ENCODE measurements at regions not wholly inside any gene's neighbourhood (a gene's known extent, or its start where the extent isn't known, plus 50 kb on each side); places are given as distances from the start of the nearest gene placed in this dataset.

DNA sequence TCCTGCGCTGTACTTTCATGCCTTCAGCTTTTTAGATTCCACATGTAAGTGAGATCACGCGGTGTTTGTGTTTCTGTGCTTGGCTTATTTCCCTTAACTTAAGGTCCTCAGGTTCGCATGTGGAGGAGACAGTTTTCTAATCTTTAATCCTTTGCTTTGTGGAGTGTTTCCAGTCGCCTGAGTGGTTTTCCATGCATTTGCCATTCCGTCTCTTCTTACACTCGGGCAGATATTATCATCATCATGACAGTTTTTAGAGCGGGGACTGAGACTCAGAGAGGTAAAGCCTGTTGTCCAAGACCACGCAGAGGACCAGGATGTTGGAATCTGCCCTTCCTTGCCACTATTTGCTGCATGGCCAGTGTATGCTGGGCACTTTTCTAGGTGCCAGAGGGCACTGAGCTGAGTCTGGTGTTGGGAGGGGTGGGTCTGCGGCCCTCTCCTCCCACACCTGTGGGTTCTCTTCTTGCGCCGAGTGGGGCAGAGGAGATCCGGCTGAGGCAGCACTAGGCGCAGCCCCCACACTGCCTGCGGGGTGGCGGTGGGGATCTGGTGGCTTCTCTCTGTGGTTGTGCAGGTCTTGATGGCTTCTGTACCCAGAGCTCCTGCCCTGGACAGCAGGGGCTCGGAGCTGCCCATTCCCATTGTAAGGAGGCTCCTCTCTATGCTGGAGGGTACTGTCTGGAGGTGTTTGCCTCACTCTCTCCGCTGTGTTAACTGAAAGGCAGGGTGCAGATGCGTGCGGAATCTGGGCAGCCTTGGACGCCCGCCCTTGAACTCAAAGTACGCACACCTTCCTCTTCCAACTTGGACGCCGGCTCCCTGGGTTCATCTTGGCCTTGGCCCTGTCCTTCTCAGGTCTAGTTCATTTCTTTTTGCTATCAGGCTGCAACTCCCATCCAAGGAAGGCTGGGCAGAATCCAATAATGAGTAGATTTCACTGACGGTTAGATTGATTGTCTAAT lies 156.0 kb upstream of the RGMA start:
- no peak overlapping the region for H2BK15ac ChIP-seq (ENCODE audit: low read depth, low read length)
- H3K4me2 ChIP-seq (ENCODE audit: low read depth, low read length), result no peak overlapping the region
- no peak overlapping the region for H2BK120ac ChIP-seq (ENCODE audit: low read depth, low read length)
- no peak overlapping the region for H3K18ac ChIP-seq (ENCODE audit: low read depth, low read length)
- no peak overlapping the region for H2BK20ac ChIP-seq (ENCODE audit: low read depth, low read length)
- ChIA-PET CTCF (no interaction called here), POLR2A (ENCODE audit: unreplicated experiment) (no interaction called here)
- in situ Hi-C loops (cut with MboI; ENCODE audit: low sequenced_read_pairs), result no loop called here
- no peaks in the 10 kb centered on the region for H3K36me3 ChIP-seq (ENCODE audit: control insufficient read depth, insufficient read depth, low read length)
- H2BK5ac ChIP-seq (ENCODE audit: low read depth, low read length, poor library complexity, severe bottlenecking), result no peak overlapping the region
- BruUV-seq (replicated peaks), result no TSS peak
- H3K27ac ChIP-seq (ENCODE audit: insufficient read depth, low read length), result no peak overlapping the region
- intact Hi-C loops (cut with micrococcal nuclease), result no loop called here
- H3K79me1 ChIP-seq (ENCODE audit: low read depth in 1 of 2, low read length in 2 of 2), result no peaks in the 10 kb centered on the region
- H3K23ac ChIP-seq (ENCODE audit: low read depth, low read length), result no peak overlapping the region
- no peak overlapping the region for H4K5ac ChIP-seq (ENCODE audit: low read depth, low read length)
- H3K4ac ChIP-seq (ENCODE audit: low read depth, low read length), result no peak overlapping the region
- peaks cover 47% of the 10 kb centered on the region for H3K9me3 ChIP-seq (ENCODE audit: control insufficient read depth, insufficient read depth, low read length)
- no peak overlapping the region for H3K9ac ChIP-seq (ENCODE audit: low read depth, low read length)
- H3K14ac ChIP-seq (replicated peaks; ENCODE audit: low read depth, low read length), result no peak overlapping the region
- no peaks in the 10 kb centered on the region for H3K27me3 ChIP-seq (ENCODE audit: control insufficient read depth, insufficient read depth, low read length)
- H3K56ac ChIP-seq (ENCODE audit: extremely low read depth, insufficient read depth, low read length), result no peak overlapping the region
- TF ChIP-seq CEBPB (IDR thresholded peaks at IDR 0.05; ENCODE audit: low read depth, low read length), result no peak
- no peak for TF ChIP-seq RAD21 (IDR thresholded peaks at IDR 0.05; ENCODE audit: low read length)
- TF ChIP-seq SMC3 (IDR thresholded peaks at IDR 0.05; ENCODE audit: low read depth, low read length), result no peak
- no peak for TF ChIP-seq RCOR1 (IDR thresholded peaks at IDR 0.05; ENCODE audit: insufficient replicate concordance, low read length)
- TF ChIP-seq MAZ (IDR thresholded peaks at IDR 0.05; ENCODE audit: borderline replicate concordance, low read depth, low read length), result no peak
- TF ChIP-seq, protein P1, sequence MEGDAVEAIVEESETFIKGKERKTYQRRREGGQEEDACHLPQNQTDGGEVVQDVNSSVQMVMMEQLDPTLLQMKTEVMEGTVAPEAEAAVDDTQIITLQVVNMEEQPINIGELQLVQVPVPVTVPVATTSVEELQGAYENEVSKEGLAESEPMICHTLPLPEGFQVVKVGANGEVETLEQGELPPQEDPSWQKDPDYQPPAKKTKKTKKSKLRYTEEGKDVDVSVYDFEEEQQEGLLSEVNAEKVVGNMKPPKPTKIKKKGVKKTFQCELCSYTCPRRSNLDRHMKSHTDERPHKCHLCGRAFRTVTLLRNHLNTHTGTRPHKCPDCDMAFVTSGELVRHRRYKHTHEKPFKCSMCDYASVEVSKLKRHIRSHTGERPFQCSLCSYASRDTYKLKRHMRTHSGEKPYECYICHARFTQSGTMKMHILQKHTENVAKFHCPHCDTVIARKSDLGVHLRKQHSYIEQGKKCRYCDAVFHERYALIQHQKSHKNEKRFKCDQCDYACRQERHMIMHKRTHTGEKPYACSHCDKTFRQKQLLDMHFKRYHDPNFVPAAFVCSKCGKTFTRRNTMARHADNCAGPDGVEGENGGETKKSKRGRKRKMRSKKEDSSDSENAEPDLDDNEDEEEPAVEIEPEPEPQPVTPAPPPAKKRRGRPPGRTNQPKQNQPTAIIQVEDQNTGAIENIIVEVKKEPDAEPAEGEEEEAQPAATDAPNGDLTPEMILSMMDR (conservative IDR thresholded peaks at IDR 0.05; ENCODE audit: low read depth, low read length), result no peak
- TF ChIP-seq BHLHE40 (IDR thresholded peaks at IDR 0.05; ENCODE audit: low read depth, low read length), result no peak
- TF ChIP-seq CHD1 (IDR thresholded peaks at IDR 0.05; ENCODE audit: low read depth, low read length), result no peak
- TF ChIP-seq, protein P2, sequence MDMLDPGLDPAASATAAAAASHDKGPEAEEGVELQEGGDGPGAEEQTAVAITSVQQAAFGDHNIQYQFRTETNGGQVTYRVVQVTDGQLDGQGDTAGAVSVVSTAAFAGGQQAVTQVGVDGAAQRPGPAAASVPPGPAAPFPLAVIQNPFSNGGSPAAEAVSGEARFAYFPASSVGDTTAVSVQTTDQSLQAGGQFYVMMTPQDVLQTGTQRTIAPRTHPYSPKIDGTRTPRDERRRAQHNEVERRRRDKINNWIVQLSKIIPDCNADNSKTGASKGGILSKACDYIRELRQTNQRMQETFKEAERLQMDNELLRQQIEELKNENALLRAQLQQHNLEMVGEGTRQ (IDR thresholded peaks at IDR 0.05; ENCODE audit: low read depth, low read length), result no peak
- no peak for TF ChIP-seq MAFK (IDR thresholded peaks at IDR 0.05; ENCODE audit: low read depth, low read length)
- TF ChIP-seq FOS (IDR thresholded peaks at IDR 0.05; ENCODE audit: low read depth, low read length), result no peak
- no peak for TF ChIP-seq NFE2L2 (IDR thresholded peaks at IDR 0.05; ENCODE audit: low read depth, low read length)
- TF ChIP-seq, protein P3, sequence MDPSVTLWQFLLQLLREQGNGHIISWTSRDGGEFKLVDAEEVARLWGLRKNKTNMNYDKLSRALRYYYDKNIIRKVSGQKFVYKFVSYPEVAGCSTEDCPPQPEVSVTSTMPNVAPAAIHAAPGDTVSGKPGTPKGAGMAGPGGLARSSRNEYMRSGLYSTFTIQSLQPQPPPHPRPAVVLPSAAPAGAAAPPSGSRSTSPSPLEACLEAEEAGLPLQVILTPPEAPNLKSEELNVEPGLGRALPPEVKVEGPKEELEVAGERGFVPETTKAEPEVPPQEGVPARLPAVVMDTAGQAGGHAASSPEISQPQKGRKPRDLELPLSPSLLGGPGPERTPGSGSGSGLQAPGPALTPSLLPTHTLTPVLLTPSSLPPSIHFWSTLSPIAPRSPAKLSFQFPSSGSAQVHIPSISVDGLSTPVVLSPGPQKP (IDR thresholded peaks at IDR 0.05; ENCODE audit: borderline replicate concordance, low read depth, low read length), result no peak
- TF ChIP-seq MXI1 (IDR thresholded peaks at IDR 0.05; ENCODE audit: borderline replicate concordance, low read depth, low read length), result no peak
- TF ChIP-seq POLR2A (IDR thresholded peaks at IDR 0.05; ENCODE audit: low read depth, low read length), result no peak
- dilution Hi-C loops (cut with HindIII; ENCODE audit: low sequenced_read_pairs, unreplicated experiment), result no loop called here
- H4K8ac ChIP-seq (ENCODE audit: low read depth in 2 of 2, low read length in 2 of 2), result no peak overlapping the region
- H3K9me1 ChIP-seq (ENCODE audit: insufficient read depth, low read length), result no peaks in the 10 kb centered on the region
- no peak overlapping the region for H2AK5ac ChIP-seq (ENCODE audit: low read depth, low read length)
- no peak overlapping the region for H2AFZ ChIP-seq (replicated peaks; ENCODE audit: low read length, poor library complexity)
- H4K20me1 ChIP-seq (ENCODE audit: insufficient read depth, low read length), result no peaks in the 10 kb centered on the region
- H3K4me3 ChIP-seq (ENCODE audit: insufficient read depth, low read depth, low read length), result no peak overlapping the region
- DNase-seq (no peak), ATAC-seq (ENCODE audit: low read depth) (no peak)
- no peak overlapping the region for H2AK9ac ChIP-seq (replicated peaks; ENCODE audit: low read depth, low read length, poor library complexity)
- H4K91ac ChIP-seq (ENCODE audit: insufficient read depth, low read depth, low read length), result no peak overlapping the region
- no peaks in the 10 kb centered on the region for H3K4me1 ChIP-seq (ENCODE audit: control insufficient read depth, insufficient read depth, low read length)
- WGBS, 2 experiments (ENCODE audit: extremely low coverage in 2 of 2, insufficient read length in 1 of 2), result 43% methylated on average over 4 of the region's 26 CpGs; no CpG with 5 or more reads in 1 of the 2 experiments
